ENCODE measurements at regions not wholly inside any gene's neighbourhood (a gene's known extent, or its start where the extent isn't known, plus 50 kb on each side); places are given as distances from the start of the nearest gene placed in this dataset.

DNA sequence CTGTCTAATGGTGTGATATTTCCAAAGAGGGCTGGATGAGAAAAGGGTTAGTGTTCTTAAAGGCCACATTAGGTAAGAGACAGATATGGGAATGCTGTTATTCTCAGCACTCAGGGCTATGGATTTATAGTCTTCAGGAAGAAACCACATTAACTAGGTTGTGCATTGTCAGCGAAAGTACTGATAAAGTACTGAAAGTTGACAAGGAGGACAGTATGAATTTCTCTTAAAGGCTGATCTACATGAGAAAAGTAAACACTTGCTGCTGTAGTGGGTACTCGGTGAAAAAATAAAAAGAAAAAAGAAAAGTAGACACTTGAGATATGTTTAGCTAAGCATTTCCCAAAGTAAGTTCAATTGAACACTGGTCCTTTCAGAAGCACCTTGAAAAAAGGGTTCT, 381.0 kb upstream of the RPS23 start:
- no peak for ATAC-seq
- Histone ChIP-seq H3K27ac (no peak overlapping the region), H3K4me1 (peaks cover 0 to 16% (median 2%) of the 10 kb centered on the region in 12 donors), H3K36me3 (no peaks in the 10 kb centered on the region), H3K9me3 (no peaks in the 10 kb centered on the region), H3K27me3 (no peaks in the 10 kb centered on the region), H3K4me3 (no peak overlapping the region)
- 78 to 92% (median 84%) methylated on average over 2 of the region's 2 CpGs for WGBS, 4 donors
- intact Hi-C loops (cut with DNase I), result no loop called here
- DNase-seq, result no peak
- TF ChIP-seq POLR2A (IDR thresholded peaks at IDR 0.05), result no peak
- TF ChIP-seq CTCF (IDR thresholded peaks at IDR 0.05), result no peak

- H3K36me3 ChIP-seq, result no peaks in the 10 kb centered on the region
- peaks cover 0 to 16% (median 2%) of the 10 kb centered on the region in 12 donors for H3K4me1 ChIP-seq
- H3K27ac ChIP-seq, result no peak overlapping the region
- TF ChIP-seq CTCF (IDR thresholded peaks at IDR 0.05) (no peak), POLR2A (IDR thresholded peaks at IDR 0.05) (no peak)
- DNase-seq (no peak), ATAC-seq (peak in 2 of 4 donors; percentile 39 to 64)
- 44 to 58% (median 54%) methylated on average over 5 of the region's 5 CpGs for WGBS, 4 donors
- intact Hi-C loops (cut with DNase I), result no loop called here
- H3K4me3 ChIP-seq, result no peak overlapping the region
- no peaks in the 10 kb centered on the region for H3K27me3 ChIP-seq
- no peaks in the 10 kb centered on the region for H3K9me3 ChIP-seq
Observed at GRCh38 chr5:82657033-82657699, 379.0 kb upstream of the RPS23 start.

GRCh38 chr5:82656341-82656761, 378.2 kb upstream of the RPS23 start:
- Histone ChIP-seq H3K4me3 (no peak overlapping the region), H3K36me3 (no peaks in the 10 kb centered on the region), H3K27me3 (no peaks in the 10 kb centered on the region), H3K27ac (no peak overlapping the region), H3K9me3 (no peaks in the 10 kb centered on the region), H3K4me1 (peaks cover 0 to 16% (median 2%) of the 10 kb centered on the region in 12 donors)
- intact Hi-C loops (cut with DNase I), result no loop called here
- ATAC-seq (peak in 1 of 4 donors; percentile 15), DNase-seq (no peak)
- WGBS, 4 donors, result 40 to 61% (median 53%) methylated on average over 2 of the region's 2 CpGs
- TF ChIP-seq CTCF (IDR thresholded peaks at IDR 0.05), result no peak
- no peak for TF ChIP-seq POLR2A (IDR thresholded peaks at IDR 0.05)

DNA sequence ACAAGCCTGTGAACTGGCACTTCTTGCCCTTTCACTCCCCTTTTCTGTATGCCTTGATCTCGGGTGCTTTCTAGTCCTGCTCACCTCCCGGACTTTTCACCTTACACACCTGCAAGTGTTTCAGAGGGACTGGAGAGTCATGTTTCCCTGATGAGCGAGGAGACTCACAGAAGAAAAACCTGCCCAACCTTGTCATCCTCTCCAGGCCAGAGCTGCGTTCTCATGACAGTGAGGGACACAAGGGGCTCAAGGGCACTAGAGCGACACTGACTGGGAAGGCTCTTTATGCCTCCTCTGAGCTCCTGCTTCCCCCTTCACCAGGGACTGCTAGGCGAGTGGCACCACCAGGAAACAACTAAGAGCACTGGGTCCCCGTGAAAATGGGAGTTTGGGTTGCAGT, 376.9 kb upstream of the RPS23 start:
- no peaks in the 10 kb centered on the region for H3K9me3 ChIP-seq
- intact Hi-C loops (cut with DNase I), result no loop called here
- no peak overlapping the region for H3K27ac ChIP-seq
- WGBS, 4 donors, result 81 to 95% (median 91%) methylated on average over 7 of the region's 7 CpGs
- H3K4me3 ChIP-seq, result no peak overlapping the region
- DNase-seq (no peak), ATAC-seq (no peak)
- H3K4me1 ChIP-seq, result peaks cover 0 to 16% (median 2%) of the 10 kb centered on the region in 12 donors
- H3K36me3 ChIP-seq, result no peaks in the 10 kb centered on the region
- TF ChIP-seq CTCF (IDR thresholded peaks at IDR 0.05) (no peak), POLR2A (IDR thresholded peaks at IDR 0.05) (no peak)
- no peaks in the 10 kb centered on the region for H3K27me3 ChIP-seq
